ENCODE measurements at regions not wholly inside any gene's neighbourhood (a gene's known extent, or its start where the extent isn't known, plus 50 kb on each side); places are given as distances from the start of the nearest gene placed in this dataset.
"Not testable (repeated sequence)": the region's sequence is repeated elsewhere in the genome, so short reads cannot be mapped to it uniquely, and the experiment has no call there.

GRCh38 chrX:115888041-115888440 is 282.5 kb upstream of the AGTR2 start:
- H3K27ac ChIP-seq (ENCODE audit: control insufficient read depth, insufficient read depth, low read length); FAIRE-seq; dilution Hi-C loops (cut with MboI; ENCODE audit: extremely low pct_ligation_motif_present, low sequenced_read_pairs); H3K4me1 ChIP-seq (ENCODE audit: control insufficient read depth, extremely low read depth, insufficient read depth, low read length); H3K36me3 ChIP-seq (ENCODE audit: control insufficient read depth in 2 of 2, extremely low read depth in 1 of 2, insufficient read depth in 2 of 2, low read length in 2 of 2); H2AFZ ChIP-seq (ENCODE audit: control insufficient read depth, low read length); H3K9ac ChIP-seq (ENCODE audit: control insufficient read depth, extremely low read depth, insufficient read depth, low read length); H3K27me3 ChIP-seq (ENCODE audit: control insufficient read depth, extremely low read depth, insufficient read depth, low read length); H4K20me1 ChIP-seq (ENCODE audit: control insufficient read depth, extremely low read depth, insufficient read depth, low read length); H3K4me2 ChIP-seq (ENCODE audit: control insufficient read depth, extremely low read depth, insufficient read depth, low read depth, low read length); H3K9me1 ChIP-seq (ENCODE audit: control insufficient read depth, extremely low read depth, insufficient read depth, low read length); H3K79me2 ChIP-seq (ENCODE audit: control insufficient read depth, insufficient read depth, low read length); DNase-seq (ENCODE audit: low read depth, low spot score); H3K9me3 ChIP-seq (ENCODE audit: control insufficient read depth, low read depth, low read length): not testable (repeated sequence)
- H3K4me3 ChIP-seq (ENCODE audit: control insufficient read depth in 2 of 3, extremely low read depth in 1 of 3, insufficient read depth in 2 of 3, low read depth in 1 of 3, low read length in 3 of 3), result peak overlapping the region in 1 of 3 experiments; percentile 45

DNA sequence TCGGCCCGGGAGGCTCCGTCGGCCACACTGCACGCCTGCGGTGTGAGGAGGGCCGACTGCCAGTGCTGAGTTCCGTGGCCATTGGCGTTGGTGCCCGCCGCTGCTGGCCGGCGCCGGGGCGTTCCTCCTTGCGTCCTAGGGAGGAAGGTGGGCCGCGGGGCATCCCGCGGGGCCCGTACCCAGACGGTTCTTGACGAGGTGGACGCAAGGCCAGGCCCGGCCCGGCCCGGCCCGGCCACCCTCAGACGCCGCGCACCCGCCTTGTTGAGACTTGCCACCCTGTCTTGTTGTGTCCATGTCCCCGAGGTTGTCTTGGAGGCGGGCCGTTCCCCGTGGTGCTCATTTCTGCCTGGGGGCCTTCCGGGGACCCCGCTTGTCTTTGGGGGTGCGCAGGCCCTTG is 282.0 kb upstream of the AGTR2 start:
- H3K27me3 ChIP-seq (ENCODE audit: control insufficient read depth, extremely low read depth, insufficient read depth, low read length); H3K9me3 ChIP-seq (ENCODE audit: control insufficient read depth, low read depth, low read length); H3K9me1 ChIP-seq (ENCODE audit: control insufficient read depth, extremely low read depth, insufficient read depth, low read length); H2AFZ ChIP-seq (ENCODE audit: control insufficient read depth, low read length); H4K20me1 ChIP-seq (ENCODE audit: control insufficient read depth, extremely low read depth, insufficient read depth, low read length); H3K9ac ChIP-seq (ENCODE audit: control insufficient read depth, extremely low read depth, insufficient read depth, low read length); DNase-seq (ENCODE audit: low read depth, low spot score); H3K27ac ChIP-seq (ENCODE audit: control insufficient read depth, insufficient read depth, low read length); H3K4me2 ChIP-seq (ENCODE audit: control insufficient read depth, extremely low read depth, insufficient read depth, low read depth, low read length); H3K4me1 ChIP-seq (ENCODE audit: control insufficient read depth, extremely low read depth, insufficient read depth, low read length); H3K36me3 ChIP-seq (ENCODE audit: control insufficient read depth in 2 of 2, extremely low read depth in 1 of 2, insufficient read depth in 2 of 2, low read length in 2 of 2); H3K79me2 ChIP-seq (ENCODE audit: control insufficient read depth, insufficient read depth, low read length); dilution Hi-C loops (cut with MboI; ENCODE audit: extremely low pct_ligation_motif_present, low sequenced_read_pairs); FAIRE-seq: not testable (repeated sequence)
- H3K4me3 ChIP-seq (ENCODE audit: control insufficient read depth in 2 of 3, extremely low read depth in 1 of 3, insufficient read depth in 2 of 3, low read depth in 1 of 3, low read length in 3 of 3), result peak overlapping the region in 1 of 3 experiments; percentile 10

- H4K20me1 ChIP-seq (ENCODE audit: control insufficient read depth, extremely low read depth, insufficient read depth, low read length), result no peaks in the 10 kb centered on the region
- H3K4me1 ChIP-seq (ENCODE audit: control insufficient read depth, extremely low read depth, insufficient read depth, low read length), result peaks cover 3% of the 10 kb centered on the region
- no peaks in the 10 kb centered on the region for H3K9me3 ChIP-seq (ENCODE audit: control insufficient read depth, low read depth, low read length)
- TF ChIP-seq EZH2 (IDR thresholded peaks at IDR 0.05; ENCODE audit: low read length), result no peak
- TF ChIP-seq, protein P1, sequence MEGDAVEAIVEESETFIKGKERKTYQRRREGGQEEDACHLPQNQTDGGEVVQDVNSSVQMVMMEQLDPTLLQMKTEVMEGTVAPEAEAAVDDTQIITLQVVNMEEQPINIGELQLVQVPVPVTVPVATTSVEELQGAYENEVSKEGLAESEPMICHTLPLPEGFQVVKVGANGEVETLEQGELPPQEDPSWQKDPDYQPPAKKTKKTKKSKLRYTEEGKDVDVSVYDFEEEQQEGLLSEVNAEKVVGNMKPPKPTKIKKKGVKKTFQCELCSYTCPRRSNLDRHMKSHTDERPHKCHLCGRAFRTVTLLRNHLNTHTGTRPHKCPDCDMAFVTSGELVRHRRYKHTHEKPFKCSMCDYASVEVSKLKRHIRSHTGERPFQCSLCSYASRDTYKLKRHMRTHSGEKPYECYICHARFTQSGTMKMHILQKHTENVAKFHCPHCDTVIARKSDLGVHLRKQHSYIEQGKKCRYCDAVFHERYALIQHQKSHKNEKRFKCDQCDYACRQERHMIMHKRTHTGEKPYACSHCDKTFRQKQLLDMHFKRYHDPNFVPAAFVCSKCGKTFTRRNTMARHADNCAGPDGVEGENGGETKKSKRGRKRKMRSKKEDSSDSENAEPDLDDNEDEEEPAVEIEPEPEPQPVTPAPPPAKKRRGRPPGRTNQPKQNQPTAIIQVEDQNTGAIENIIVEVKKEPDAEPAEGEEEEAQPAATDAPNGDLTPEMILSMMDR (optimal IDR thresholded peaks at IDR 0.05 in 1 of 3, IDR thresholded peaks at IDR 0.05 in 1 of 3, conservative IDR thresholded peaks at IDR 0.05 in 1 of 3; ENCODE audit: extremely low read depth in 1 of 3, insufficient read depth in 2 of 3, low read length in 3 of 3), result no peak
- no peaks in the 10 kb centered on the region for H3K79me2 ChIP-seq (ENCODE audit: control insufficient read depth, insufficient read depth, low read length)
- no peak overlapping the region for H2AFZ ChIP-seq (ENCODE audit: control insufficient read depth, low read length)
- no peaks in the 10 kb centered on the region for H3K9me1 ChIP-seq (ENCODE audit: control insufficient read depth, extremely low read depth, insufficient read depth, low read length)
- H3K27me3 ChIP-seq (ENCODE audit: control insufficient read depth, extremely low read depth, insufficient read depth, low read length), result no peaks in the 10 kb centered on the region
- FAIRE-seq, result no peak
- H3K4me3 ChIP-seq (ENCODE audit: control insufficient read depth in 2 of 3, extremely low read depth in 1 of 3, insufficient read depth in 2 of 3, low read depth in 1 of 3, low read length in 3 of 3), result no peak overlapping the region
- no peak overlapping the region for H3K9ac ChIP-seq (ENCODE audit: control insufficient read depth, extremely low read depth, insufficient read depth, low read length)
- H3K27ac ChIP-seq (ENCODE audit: control insufficient read depth, insufficient read depth, low read length), result no peak overlapping the region
- dilution Hi-C loops (cut with MboI; ENCODE audit: extremely low pct_ligation_motif_present, low sequenced_read_pairs), result no loop called here
- H3K4me2 ChIP-seq (ENCODE audit: control insufficient read depth, extremely low read depth, insufficient read depth, low read depth, low read length), result no peak overlapping the region
- H3K36me3 ChIP-seq (ENCODE audit: control insufficient read depth in 2 of 2, extremely low read depth in 1 of 2, insufficient read depth in 2 of 2, low read length in 2 of 2), result peaks cover 1 to 3% of the 10 kb centered on the region in 2 experiments
- DNase-seq (ENCODE audit: low read depth, low spot score), result no peak
These were observed 281.2 kb upstream of the AGTR2 start for GRCh38 chrX:115889121-115889890.
